ENCODE measurements at regions not wholly inside any gene's neighbourhood (a gene's known extent, or its start where the extent isn't known, plus 50 kb on each side); places are given as distances from the start of the nearest gene placed in this dataset.

DNA sequence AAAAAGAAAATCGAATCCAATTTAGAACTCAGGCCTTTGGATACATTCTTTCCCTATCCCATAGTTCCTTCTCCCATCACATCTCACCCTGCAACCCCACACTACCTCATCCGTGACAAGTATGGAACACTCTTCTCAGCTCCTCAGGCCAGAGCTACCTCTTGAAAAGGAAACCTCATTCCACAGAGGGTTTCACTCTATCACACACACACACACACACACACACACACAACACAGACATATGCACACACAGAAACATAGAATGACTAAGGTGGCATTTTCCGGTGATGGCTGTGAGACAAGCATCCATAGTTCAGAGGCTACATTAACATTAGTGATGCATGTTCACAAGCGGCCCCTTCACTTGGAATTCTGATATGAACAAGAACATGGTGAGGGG lies 122.0 kb upstream of the HES1 start:
- H3K27ac Mint-ChIP-seq (ENCODE audit: unreplicated experiment), result no peak overlapping the region
- peaks cover 16% of the 10 kb centered on the region for H3K27me3 Mint-ChIP-seq (ENCODE audit: low read depth)
- no peak overlapping the region for H3K4me3 Mint-ChIP-seq
- H3K9me3 Mint-ChIP-seq, result no peaks in the 10 kb centered on the region
- no peaks in the 10 kb centered on the region for H3K36me3 Mint-ChIP-seq (ENCODE audit: low read depth)
- H3K4me1 Mint-ChIP-seq, result peaks cover 4% of the 10 kb centered on the region
- DNase-seq (ENCODE audit: low read depth, low spot score), result no peak
- TF ChIP-seq, protein P1, sequence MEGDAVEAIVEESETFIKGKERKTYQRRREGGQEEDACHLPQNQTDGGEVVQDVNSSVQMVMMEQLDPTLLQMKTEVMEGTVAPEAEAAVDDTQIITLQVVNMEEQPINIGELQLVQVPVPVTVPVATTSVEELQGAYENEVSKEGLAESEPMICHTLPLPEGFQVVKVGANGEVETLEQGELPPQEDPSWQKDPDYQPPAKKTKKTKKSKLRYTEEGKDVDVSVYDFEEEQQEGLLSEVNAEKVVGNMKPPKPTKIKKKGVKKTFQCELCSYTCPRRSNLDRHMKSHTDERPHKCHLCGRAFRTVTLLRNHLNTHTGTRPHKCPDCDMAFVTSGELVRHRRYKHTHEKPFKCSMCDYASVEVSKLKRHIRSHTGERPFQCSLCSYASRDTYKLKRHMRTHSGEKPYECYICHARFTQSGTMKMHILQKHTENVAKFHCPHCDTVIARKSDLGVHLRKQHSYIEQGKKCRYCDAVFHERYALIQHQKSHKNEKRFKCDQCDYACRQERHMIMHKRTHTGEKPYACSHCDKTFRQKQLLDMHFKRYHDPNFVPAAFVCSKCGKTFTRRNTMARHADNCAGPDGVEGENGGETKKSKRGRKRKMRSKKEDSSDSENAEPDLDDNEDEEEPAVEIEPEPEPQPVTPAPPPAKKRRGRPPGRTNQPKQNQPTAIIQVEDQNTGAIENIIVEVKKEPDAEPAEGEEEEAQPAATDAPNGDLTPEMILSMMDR (conservative IDR thresholded peaks at IDR 0.05), result no peak

GRCh38 chr3:194014756-194015155 lies 121.2 kb upstream of the HES1 start:
- Mint-ChIP-seq H3K27me3 (ENCODE audit: low read depth) (peaks cover 10% of the 10 kb centered on the region), H3K9me3 (no peaks in the 10 kb centered on the region), H3K4me3 (no peak overlapping the region), H3K27ac (ENCODE audit: unreplicated experiment) (no peak overlapping the region), H3K4me1 (peaks cover 3% of the 10 kb centered on the region), H3K36me3 (ENCODE audit: low read depth) (no peaks in the 10 kb centered on the region)
- TF ChIP-seq, protein P1 (conservative IDR thresholded peaks at IDR 0.05), result no peak
- DNase-seq (ENCODE audit: low read depth, low spot score), result no peak

DNA sequence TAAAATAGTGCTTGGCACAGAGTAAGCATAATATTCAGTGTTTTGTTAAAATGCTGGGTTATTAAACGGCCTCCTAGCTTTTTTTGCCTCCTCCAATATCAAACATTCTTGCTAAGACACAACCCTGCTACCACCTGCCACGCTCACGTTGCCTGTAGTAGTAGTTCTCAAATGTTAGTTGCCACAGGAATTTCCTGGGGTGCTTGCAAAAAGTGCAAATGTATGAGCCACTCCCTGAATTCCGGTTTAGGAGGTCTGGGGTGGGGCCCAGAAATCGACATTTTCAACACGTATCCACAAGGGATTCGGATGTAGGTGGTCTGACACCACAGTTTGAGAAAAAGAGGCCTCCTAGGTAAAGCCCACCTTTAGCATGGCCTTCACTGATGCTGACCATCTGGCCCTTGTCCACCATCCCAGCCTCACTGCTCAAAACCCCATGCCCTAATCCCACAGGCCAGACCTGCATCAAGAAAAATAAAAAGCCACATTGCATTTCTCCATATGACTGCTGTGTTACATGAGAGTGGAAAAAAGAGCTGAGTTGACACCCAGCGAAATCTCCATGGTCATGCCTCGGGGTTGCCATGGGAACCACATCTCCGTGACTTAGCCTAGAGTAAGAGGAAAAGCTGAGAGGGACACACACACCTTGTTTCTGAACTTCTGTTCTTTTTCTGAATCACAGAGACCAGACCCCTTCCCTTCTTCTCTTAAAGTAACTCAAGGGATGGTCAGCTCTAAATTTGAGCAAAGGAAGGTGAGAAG lies 116.4 kb upstream of the HES1 start:
- no peak for DNase-seq (ENCODE audit: low read depth, low spot score)
- Mint-ChIP-seq H3K27ac (ENCODE audit: unreplicated experiment) (no peak overlapping the region), H3K4me1 (peaks cover 28% of the 10 kb centered on the region), H3K36me3 (ENCODE audit: low read depth) (no peaks in the 10 kb centered on the region), H3K27me3 (ENCODE audit: low read depth) (no peaks in the 10 kb centered on the region), H3K4me3 (no peak overlapping the region), H3K9me3 (no peaks in the 10 kb centered on the region)
- TF ChIP-seq, protein P1 (conservative IDR thresholded peaks at IDR 0.05), result no peak

DNA sequence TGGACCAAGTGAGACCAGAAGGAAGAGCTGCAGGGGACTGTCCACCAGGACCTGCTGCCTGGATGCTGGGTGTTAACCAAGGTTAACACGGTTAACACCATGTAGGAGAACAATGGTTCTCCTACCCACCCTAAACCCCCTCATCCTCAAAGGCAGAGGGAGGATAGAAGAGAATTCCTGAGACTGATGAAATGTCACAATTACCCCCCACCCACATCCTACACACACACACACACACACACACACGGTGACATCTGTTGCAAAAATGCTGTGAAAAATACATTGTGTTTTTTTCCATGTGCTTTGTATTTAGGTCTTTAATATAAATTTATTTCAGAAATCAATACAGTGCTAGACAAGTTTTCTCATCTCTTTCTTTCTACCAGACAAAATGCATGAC lies 113.9 kb upstream of the HES1 start:
- H3K9me3 Mint-ChIP-seq, result no peaks in the 10 kb centered on the region
- peaks cover 2% of the 10 kb centered on the region for H3K27me3 Mint-ChIP-seq (ENCODE audit: low read depth)
- H3K27ac Mint-ChIP-seq (ENCODE audit: unreplicated experiment), result no peak overlapping the region
- TF ChIP-seq, protein P1 (conservative IDR thresholded peaks at IDR 0.05), result no peak
- no peaks in the 10 kb centered on the region for H3K36me3 Mint-ChIP-seq (ENCODE audit: low read depth)
- no peak overlapping the region for H3K4me3 Mint-ChIP-seq
- no peak for DNase-seq (ENCODE audit: low read depth, low spot score)
- H3K4me1 Mint-ChIP-seq, result peaks cover 44% of the 10 kb centered on the region

DNA sequence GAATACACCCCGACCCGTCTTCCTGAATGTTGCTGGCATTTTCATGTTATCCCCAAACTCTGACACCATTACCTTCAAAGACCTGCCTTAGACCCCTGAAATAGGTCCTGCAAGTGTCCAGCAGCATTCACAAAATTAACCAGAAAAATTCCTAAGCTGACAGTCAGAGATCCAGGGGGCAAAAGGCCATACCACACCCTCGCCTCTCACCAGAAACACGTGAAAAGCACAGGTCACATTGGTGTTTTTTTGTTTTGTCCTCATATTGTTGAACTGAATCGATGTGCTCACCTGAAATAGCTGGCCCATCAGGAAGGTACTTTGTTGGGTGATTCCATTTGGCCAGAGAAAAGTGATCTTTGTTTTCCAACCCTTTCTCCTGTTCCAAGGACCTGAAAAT lies 113.1 kb upstream of the HES1 start:
- Mint-ChIP-seq H3K9me3 (no peaks in the 10 kb centered on the region), H3K36me3 (ENCODE audit: low read depth) (no peaks in the 10 kb centered on the region), H3K27ac (ENCODE audit: unreplicated experiment) (no peak overlapping the region), H3K27me3 (ENCODE audit: low read depth) (peaks cover 2% of the 10 kb centered on the region), H3K4me3 (no peak overlapping the region), H3K4me1 (peaks cover 44% of the 10 kb centered on the region)
- no peak for DNase-seq (ENCODE audit: low read depth, low spot score)
- TF ChIP-seq, protein P1 (conservative IDR thresholded peaks at IDR 0.05), result no peak

All from neural crest cell (in vitro differentiated cells).